HEK293 (cell line): ENCODE measurements at regions not wholly inside any gene's neighbourhood (a gene's known extent, or its start where the extent isn't known, plus 50 kb on each side); places are given as distances from the start of the nearest gene placed in this dataset.

Source experiments
- CTCF ChIA-PET: fragments of 350-600 bp; formaldehyde crosslinking; extraction: SDS; loops from one replicate; lab custom pipeline; 2021; ENCODE audit warnings: antibody characterized with exemption; lab: Yijun Ruan, JAX
- POLR2A ChIA-PET: fragments of 300-600 bp; formaldehyde crosslinking; extraction: SDS; loops from one replicate; lab custom pipeline; 2020; ENCODE audit warnings: antibody characterized with exemption, inconsistent platforms; lab: Yijun Ruan, JAX
- H3K27ac ChIP-seq: fragments of 200-500 bp; sonication (Bioruptor generic); 2 replicates; pipeline ENCODE4 v1.5.1; 2014; ENCODE audit warnings: low read depth, low read length, control low read depth, inconsistent platforms; ENCODE audit errors: extremely low read depth
- H3K36me3 ChIP-seq, 2 experiments: fragments of 200-500 bp in 1 of 2; sonication (Bioruptor generic) in 1 of 2; 1 replicate in 1 of 2; 2 replicates in 1 of 2; pipeline ENCODE4 v1.5.1; 2014 to 2017; ENCODE audit warnings: inconsistent platforms in 2 of 2, low read length in 2 of 2; ENCODE audit not compliant: control insufficient read depth in 2 of 2, insufficient read depth in 1 of 2
- H3K4me1 ChIP-seq: fragments of 200-500 bp; sonication (Bioruptor generic); 2 replicates; pipeline ENCODE4 v1.5.1; 2014; ENCODE audit warnings: mild to moderate bottlenecking, low read length, inconsistent platforms; ENCODE audit not compliant: control insufficient read depth, insufficient read depth
- H3K4me3 ChIP-seq: 2 replicates; pipeline ENCODE4 v1.5.1; 2011; ENCODE audit warnings: low read depth, mild to moderate bottlenecking, control low read depth, low read length, moderate library complexity
- H3K9me3 ChIP-seq: fragments of 200-500 bp; sonication (Bioruptor generic); 2 replicates; pipeline ENCODE4 v1.5.1; 2014; ENCODE audit warnings: low read depth, low read length, inconsistent platforms; ENCODE audit not compliant: control insufficient read depth, insufficient read depth
- BCL6B ChIP-seq: fragments of 450-650 bp; formaldehyde crosslinking; IDR thresholded peaks from 2 replicates; pipeline ENCODE4 v1.5.1; 2017; ENCODE audit warnings: missing biosample characterization, missing genetic modification characterization
- GLIS1 ChIP-seq: fragments of 450-650 bp; formaldehyde crosslinking; IDR thresholded peaks from 2 replicates; pipeline ENCODE4 v1.5.1; 2016; ENCODE audit warnings: missing biosample characterization, missing genetic modification characterization
- KLF16 ChIP-seq: fragments of 450-650 bp; formaldehyde crosslinking; IDR thresholded peaks from 2 replicates; pipeline ENCODE4 v1.5.1; 2017; ENCODE audit warnings: missing biosample characterization, missing genetic modification characterization
- KLF7 ChIP-seq: fragments of 450-650 bp; formaldehyde crosslinking; IDR thresholded peaks from 2 replicates; pipeline ENCODE4 v1.5.1; 2016; ENCODE audit warnings: missing biosample characterization, missing genetic modification characterization, borderline replicate concordance
- MYNN ChIP-seq: fragments of 450-650 bp; formaldehyde crosslinking; IDR thresholded peaks from 2 replicates; pipeline ENCODE4 v1.5.1; 2016; ENCODE audit warnings: missing biosample characterization, missing genetic modification characterization, borderline replicate concordance
- OSR2 ChIP-seq: fragments of 450-650 bp; formaldehyde crosslinking; IDR thresholded peaks from 2 replicates; pipeline ENCODE4 v1.5.1; 2016; ENCODE audit warnings: missing biosample characterization, missing genetic modification characterization
- PRDM1 ChIP-seq: fragments of 450-650 bp; formaldehyde crosslinking; IDR thresholded peaks from 2 replicates; pipeline ENCODE4; 2016; ENCODE audit warnings: missing biosample characterization, missing genetic modification characterization
- TCF7L2 ChIP-seq: IDR thresholded peaks from 2 replicates; pipeline ENCODE4 v1.6.1; 2011; ENCODE audit warnings: low read depth, mild to moderate bottlenecking, inconsistent platforms, low read length, moderate library complexity, borderline replicate concordance
- ZBTB44 ChIP-seq: fragments of 450-650 bp; IDR thresholded peaks from 2 replicates; pipeline ENCODE4 v1.5.1; 2018; ENCODE audit warnings: missing biosample characterization, mild to moderate bottlenecking, missing genetic modification characterization
- ZNF114 ChIP-seq: fragments of 450-650 bp; formaldehyde crosslinking; IDR thresholded peaks from 2 replicates; pipeline ENCODE4 v1.5.0; 2017; ENCODE audit warnings: missing biosample characterization, missing genetic modification characterization
- ZNF221 ChIP-seq: fragments of 450-650 bp; formaldehyde crosslinking; IDR thresholded peaks from 2 replicates; pipeline ENCODE4 v1.5.1; 2017; ENCODE audit warnings: missing biosample characterization, missing genetic modification characterization, borderline replicate concordance
- ZNF266 ChIP-seq: fragments of 450-650 bp; formaldehyde crosslinking; IDR thresholded peaks from 2 replicates; pipeline ENCODE4 v1.5.1; 2016; ENCODE audit warnings: missing biosample characterization, missing genetic modification characterization, low read depth
- ZNF280D ChIP-seq: fragments of 450-650 bp; formaldehyde crosslinking; IDR thresholded peaks from 2 replicates; pipeline ENCODE4 v1.5.1; 2016; ENCODE audit warnings: missing biosample characterization, missing genetic modification characterization
- ZNF488 ChIP-seq: fragments of 450-650 bp; formaldehyde crosslinking; IDR thresholded peaks from 2 replicates; pipeline ENCODE4 v1.5.1; 2016; ENCODE audit warnings: missing biosample characterization, missing genetic modification characterization
- ZNF501 ChIP-seq: fragments of 450-650 bp; formaldehyde crosslinking; IDR thresholded peaks from 2 replicates; pipeline ENCODE4 v1.5.1; 2016; ENCODE audit warnings: missing biosample characterization, missing genetic modification characterization
- ZNF561 ChIP-seq: fragments of 450-650 bp; IDR thresholded peaks from 2 replicates; pipeline ENCODE4 v1.5.1; 2018; ENCODE audit warnings: missing biosample characterization, missing genetic modification characterization, borderline replicate concordance
- ZNF639 ChIP-seq: fragments of 450-650 bp; formaldehyde crosslinking; IDR thresholded peaks from 2 replicates; pipeline ENCODE4 v1.5.1; 2016; ENCODE audit warnings: missing biosample characterization, missing genetic modification characterization
- ZNF645 ChIP-seq: fragments of 450-650 bp; formaldehyde crosslinking; IDR thresholded peaks from 2 replicates; pipeline ENCODE4; 2016; ENCODE audit warnings: missing biosample characterization, missing genetic modification characterization

GRCh38 chr2:132009874-132010521, 151.8 kb downstream of the ANKRD30BL start:
- ChIA-PET POLR2A (no interaction called here), CTCF (no interaction called here)
- Histone ChIP-seq H3K4me3 (peak overlapping the region; percentile 30), H3K27ac (no peak overlapping the region), H3K4me1 (no peaks in the 10 kb centered on the region; the same call in 1 of the 2 replicates), H3K9me3 (no peaks in the 10 kb centered on the region), H3K36me3 (no peaks in the 10 kb centered on the region)
- no peak for TF ChIP-seq MYNN (tag by site-specific recombination)
- TF ChIP-seq ZNF645, result no peak
- no peak for TF ChIP-seq ZNF114
- TF ChIP-seq ZBTB44 (tag by site-specific recombination), result no peak
- no peak for TF ChIP-seq ZNF639 (tag by site-specific recombination)
- no peak for TF ChIP-seq PRDM1 (tag by site-specific recombination)
- TF ChIP-seq BCL6B (tag by site-specific recombination), result no peak
- no peak for TF ChIP-seq ZNF501 (tag by site-specific recombination)
- no peak for TF ChIP-seq OSR2 (tag by site-specific recombination)
- no peak for TF ChIP-seq GLIS1 (tag by site-specific recombination)
- no peak for TF ChIP-seq KLF16 (tag by site-specific recombination)
- no peak for TF ChIP-seq ZNF221
- no peak for TF ChIP-seq ZNF280D (tag by site-specific recombination)
- no peak for TF ChIP-seq ZNF488 (tag by site-specific recombination)
- TF ChIP-seq ZNF266, result no peak
- TF ChIP-seq KLF7, result no peak
- no peak for TF ChIP-seq TCF7L2
- no peak for TF ChIP-seq ZNF561 (tag by site-specific recombination)
